K562 (cell line): ENCODE measurements at regions not wholly inside any gene's neighbourhood (a gene's known extent, or its start where the extent isn't known, plus 50 kb on each side); places are given as distances from the start of the nearest gene placed in this dataset.

Experiments used
- ATAC-seq: fragments of 200-7000 bp; cut with Tn5 transposase; 3 replicates; pipeline ENCODE4 v1.9.1; 2020; ENCODE audit warnings: moderate library complexity
- BruUV-seq: library from RNA; stranded (reverse); fragments of 400-500 nt; replicated peaks from 2 replicates; lab custom pipeline; 2021; lab: Mats Ljungman, UMichigan
- CTCF ChIA-PET: fragments of 300-600 bp; formaldehyde crosslinking; extraction: SDS; loops from one replicate; lab custom pipeline; 2021; ENCODE audit warnings: low intra/inter-chr PET ratio; lab: Yijun Ruan, JAX
- POLR2A ChIA-PET: fragments of 300-600, 350-650 bp; sonication (Branson Sonifier 250); formaldehyde crosslinking; extraction: SDS; loops from one replicate; lab custom pipeline; 2021; ENCODE audit warnings: antibody characterized with exemption, inconsistent platforms; lab: Yijun Ruan, JAX
- DNase-seq, 4 experiments: peaks; one replicate each; pipeline versions ENCODE4 v3.0.0 to v3.0.0-alpha.2; 2011 to 2018; ENCODE audit warnings: low spot score in 3 of 4, mixed read lengths in 3 of 4; ENCODE audit errors: extremely low read depth in 1 of 4
- FAIRE-seq: peaks from 2 replicates; lab custom pipeline; 2011; peaks lifted over from hg19 to GRCh38; lab: Jason Lieb, UNC
- H2AFZ ChIP-seq: 2 replicates; pipeline ENCODE4 v1.6.0; 2011; ENCODE audit warnings: low read depth, low read length, control low read depth, inconsistent platforms
- H3K27ac ChIP-seq: fragments of 200-600 bp; 3 replicates; pipeline ENCODE4 v1.8.0; 2011; ENCODE audit warnings: low read depth, mild to moderate bottlenecking, control low read depth, inconsistent platforms, low read length, moderate library complexity, mixed read lengths; ENCODE audit errors: extremely low read depth
- H3K27me3 ChIP-seq, 2 experiments: fragments of 300-600 bp in 1 of 2; 2 replicates in 1 of 2; 3 replicates in 1 of 2; pipeline versions ENCODE4 v1.6.0 to v1.8.0; 2011; ENCODE audit warnings: inconsistent platforms in 2 of 2, low read length in 2 of 2, mild to moderate bottlenecking in 1 of 2, mixed read lengths in 1 of 2, moderate library complexity in 1 of 2; ENCODE audit not compliant: control insufficient read depth in 2 of 2, insufficient read depth in 2 of 2
- H3K36me3 ChIP-seq: fragments of 300-600 bp; 3 replicates; pipeline ENCODE4 v1.8.0; 2011; ENCODE audit warnings: mild to moderate bottlenecking, low read length, inconsistent platforms; ENCODE audit not compliant: control insufficient read depth, insufficient read depth
- H3K4me1 ChIP-seq, 2 experiments: fragments of 200-600 bp in 1 of 2; replicated peaks in 1 of 2; 2 replicates in 1 of 2; 3 replicates in 1 of 2; pipeline versions ENCODE4 v1.5.1 to v1.8.0; 2011; ENCODE audit warnings: inconsistent platforms in 2 of 2, low read length in 2 of 2, mild to moderate bottlenecking in 1 of 2, mixed read lengths in 1 of 2, moderate library complexity in 1 of 2; ENCODE audit not compliant: control insufficient read depth in 2 of 2, insufficient read depth in 2 of 2
- H3K4me2 ChIP-seq: 2 replicates; pipeline ENCODE4 v1.6.1; 2011; ENCODE audit warnings: low read length, control low read depth, inconsistent platforms, mixed read lengths; ENCODE audit not compliant: insufficient read depth
- H3K4me3 ChIP-seq: fragments of 200-600 bp; sonication (generic), shearing (Covaris generic); 2 replicates; pipeline ENCODE4 v1.5.1; 2016; ENCODE audit warnings: control low read depth, inconsistent platforms
- H3K79me2 ChIP-seq: fragments of 200-600 bp; 3 replicates; pipeline ENCODE4 v1.8.0; 2011; ENCODE audit warnings: low read length, inconsistent platforms; ENCODE audit not compliant: control insufficient read depth, insufficient read depth
- H3K9ac ChIP-seq, 2 experiments: 2 replicates each; pipeline versions ENCODE4 v1.6.0 to v1.6.1; 2011; ENCODE audit warnings: low read depth in 2 of 2, low read length in 2 of 2, control low read depth in 1 of 2, inconsistent platforms in 1 of 2, mild to moderate bottlenecking in 1 of 2, mixed read lengths in 1 of 2; ENCODE audit not compliant: insufficient read depth in 1 of 2
- H3K9me1 ChIP-seq: one replicate; pipeline ENCODE4 v1.6.0; 2011; ENCODE audit warnings: inconsistent platforms, mild to moderate bottlenecking, low read length, moderate library complexity; ENCODE audit not compliant: control insufficient read depth, insufficient read depth
- H3K9me3 ChIP-seq: replicated peaks from 2 replicates; pipeline ENCODE4 v1.5.1; 2011; ENCODE audit warnings: low read depth, low read length, inconsistent platforms; ENCODE audit not compliant: control insufficient read depth, insufficient read depth
- H4K20me1 ChIP-seq: replicated peaks from 2 replicates; pipeline ENCODE4 v1.6.1; 2011; ENCODE audit warnings: low read length, inconsistent platforms, mixed read lengths; ENCODE audit not compliant: control insufficient read depth, insufficient read depth
- CTBP1 ChIP-seq: fragments of 450-650 bp; IDR thresholded peaks from 2 replicates; pipeline ENCODE4 v1.6.1; 2016; ENCODE audit warnings: borderline replicate concordance
- HOXB6 ChIP-seq: fragments of 250-450 bp; sonication (Bioruptor Pico); IDR thresholded peaks from 2 replicates; pipeline ENCODE4 v1.5.1; 2022; ENCODE audit warnings: mild to moderate bottlenecking, borderline replicate concordance
- LEF1 ChIP-seq: fragments of 450-650 bp; IDR thresholded peaks from 2 replicates; pipeline ENCODE4 v1.6.1; 2016; ENCODE audit warnings: mild to moderate bottlenecking
- POLR2AphosphoS5 ChIP-seq: IDR thresholded peaks from 2 replicates; pipeline ENCODE4 v1.6.1; 2011; ENCODE audit warnings: mild to moderate bottlenecking, low read depth, low read length, moderate library complexity; ENCODE audit not compliant: control insufficient read depth, insufficient read depth
- RCOR1 ChIP-seq, 2 experiments: IDR thresholded peaks; 2 replicates each; pipeline ENCODE4 v1.6.1; 2012; ENCODE audit warnings: low read depth in 2 of 2, low read length in 2 of 2, borderline replicate concordance in 1 of 2, improper control_type of control experiment in 1 of 2
- SMAD2 ChIP-seq: fragments of 150-350 bp; IDR thresholded peaks from 2 replicates; pipeline ENCODE4 v1.6.1; 2014; ENCODE audit warnings: low read depth, mild to moderate bottlenecking, low read length
- SNAPC5 ChIP-seq: fragments of 250-450 bp; sonication (Bioruptor Pico); IDR thresholded peaks from 2 replicates; pipeline ENCODE4 v1.8.0; 2021; ENCODE audit warnings: moderate library complexity, mild to moderate bottlenecking, inconsistent platforms
- ZKSCAN3 ChIP-seq: fragments of 250-450 bp; sonication (Bioruptor Pico); IDR thresholded peaks from 2 replicates; pipeline ENCODE4 v1.4.0; 2020
- ZNF121 ChIP-seq: sonication (generic); formaldehyde crosslinking; conservative IDR thresholded peaks from 2 replicates; pipeline ENCODE4 v1.8.0; 2022; ENCODE audit warnings: missing genetic modification reagents
- ZNF232 ChIP-seq: sonication (generic); formaldehyde crosslinking; IDR thresholded peaks from 2 replicates; pipeline ENCODE4 v1.8.0; 2022; ENCODE audit warnings: mild to moderate bottlenecking, missing genetic modification reagents
- WGBS: fragments of 100-300 bp; shearing (Covaris generic); methylation state at CpG from one replicate; pipeline ENCODE4 v1.1.6; 2016; ENCODE audit warnings: low coverage, mixed read lengths; ENCODE audit not compliant: insufficient coverage; ENCODE audit errors: missing lambda C conversion rate; 5-methylcytosine and 5-hydroxymethylcytosine counted together
- in situ Hi-C: fragments of 300-500 bp; cut with MboI; formaldehyde crosslinking; loops from 4 replicates; pipeline ENCODE4 v1.15.0; 2018; ENCODE audit warnings: inconsistent platforms, mixed read lengths
- intact Hi-C: fragments of 100-400 bp; cut with micrococcal nuclease; formaldehyde crosslinking; loops from 2 replicates; pipeline ENCODE4 v1.14.2; 2022
- TF ChIP-seq, protein P1 (sequence below), 2 experiments: fragments of 150-350 bp in 1 of 2; IDR thresholded peaks; 2 replicates each; pipeline ENCODE4 v1.6.1; 2012 to 2016; ENCODE audit warnings: low read depth in 2 of 2, low read length in 2 of 2, mild to moderate bottlenecking in 1 of 2, moderate library complexity in 1 of 2
- TF ChIP-seq, protein P2 (sequence below): sonication (generic); IDR thresholded peaks from 2 replicates; pipeline ENCODE4 v1.6.1; 2016

DNA sequence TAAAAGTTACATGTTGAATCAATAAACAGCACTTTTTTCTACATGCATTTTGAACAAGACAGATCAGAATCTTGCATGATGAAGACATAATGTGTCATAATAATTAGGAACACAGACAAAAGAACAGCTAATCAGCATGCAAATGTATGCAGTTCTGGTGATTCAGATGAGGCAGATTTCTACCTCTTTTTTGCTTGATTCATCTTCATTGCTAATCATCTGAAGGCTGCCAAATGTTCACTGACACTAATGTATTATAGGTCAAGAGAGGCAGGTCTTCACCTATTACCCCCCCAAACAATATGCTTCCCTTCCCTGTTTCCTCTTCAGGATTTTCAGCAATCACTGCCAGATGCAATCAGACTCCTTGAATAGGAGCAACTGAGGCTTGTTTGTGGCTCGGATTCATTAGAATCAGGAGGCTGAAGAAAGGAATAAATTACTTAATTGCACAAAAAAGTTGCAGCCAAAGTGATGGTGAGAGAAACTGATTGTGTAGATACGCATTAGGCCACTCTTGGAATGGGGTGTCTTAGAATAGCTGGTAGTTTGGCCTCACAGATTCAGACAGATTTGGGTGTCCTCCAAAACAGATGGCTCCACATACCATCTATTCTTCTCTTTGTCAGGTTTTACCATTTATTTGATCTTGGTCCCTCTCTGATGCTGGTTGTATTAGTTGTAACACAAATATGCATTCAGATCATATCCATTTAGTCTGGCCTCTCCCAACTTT is 275.4 kb downstream of the RPS6KC1 start:
- Histone ChIP-seq H3K9me3 (no peaks in the 10 kb centered on the region), H4K20me1 (no peaks in the 10 kb centered on the region), H2AFZ (no peak overlapping the region), H3K9me1 (no peaks in the 10 kb centered on the region), H3K79me2 (no peaks in the 10 kb centered on the region), H3K4me2 (no peak overlapping the region), H3K9ac (no peak overlapping the region), H3K27ac (no peak overlapping the region), H3K4me1 (no peaks in the 10 kb centered on the region; a peak in 1 of 5 replicates), H3K27me3 (peaks cover 10 to 24% of the 10 kb centered on the region in 2 experiments), H3K4me3 (no peak overlapping the region), H3K36me3 (no peaks in the 10 kb centered on the region)
- CTCF ChIA-PET: no interaction called here
- no peak for FAIRE-seq
- in situ Hi-C loops: no loop called here
- no TSS peak for BruUV-seq
- POLR2A ChIA-PET: no interaction called here
- DNase-seq: no peak
- TF ChIP-seq POLR2AphosphoS5 (no peak), CTBP1 (no peak), ZNF232 (no peak), RCOR1 (IDR thresholded peaks at IDR 0.05; ENCODE audit: borderline replicate concordance in 1 of 2, low read depth in 2 of 2, low read length in 2 of 2) (no peak), LEF1 (no peak), HOXB6 (CRISPR knock-in tag) (no peak), SNAPC5 (CRISPR knock-in tag) (no peak), SMAD2 (no peak), ZNF121 (no peak), ZKSCAN3 (CRISPR knock-in tag) (no peak)
- TF ChIP-seq, protein P1, sequence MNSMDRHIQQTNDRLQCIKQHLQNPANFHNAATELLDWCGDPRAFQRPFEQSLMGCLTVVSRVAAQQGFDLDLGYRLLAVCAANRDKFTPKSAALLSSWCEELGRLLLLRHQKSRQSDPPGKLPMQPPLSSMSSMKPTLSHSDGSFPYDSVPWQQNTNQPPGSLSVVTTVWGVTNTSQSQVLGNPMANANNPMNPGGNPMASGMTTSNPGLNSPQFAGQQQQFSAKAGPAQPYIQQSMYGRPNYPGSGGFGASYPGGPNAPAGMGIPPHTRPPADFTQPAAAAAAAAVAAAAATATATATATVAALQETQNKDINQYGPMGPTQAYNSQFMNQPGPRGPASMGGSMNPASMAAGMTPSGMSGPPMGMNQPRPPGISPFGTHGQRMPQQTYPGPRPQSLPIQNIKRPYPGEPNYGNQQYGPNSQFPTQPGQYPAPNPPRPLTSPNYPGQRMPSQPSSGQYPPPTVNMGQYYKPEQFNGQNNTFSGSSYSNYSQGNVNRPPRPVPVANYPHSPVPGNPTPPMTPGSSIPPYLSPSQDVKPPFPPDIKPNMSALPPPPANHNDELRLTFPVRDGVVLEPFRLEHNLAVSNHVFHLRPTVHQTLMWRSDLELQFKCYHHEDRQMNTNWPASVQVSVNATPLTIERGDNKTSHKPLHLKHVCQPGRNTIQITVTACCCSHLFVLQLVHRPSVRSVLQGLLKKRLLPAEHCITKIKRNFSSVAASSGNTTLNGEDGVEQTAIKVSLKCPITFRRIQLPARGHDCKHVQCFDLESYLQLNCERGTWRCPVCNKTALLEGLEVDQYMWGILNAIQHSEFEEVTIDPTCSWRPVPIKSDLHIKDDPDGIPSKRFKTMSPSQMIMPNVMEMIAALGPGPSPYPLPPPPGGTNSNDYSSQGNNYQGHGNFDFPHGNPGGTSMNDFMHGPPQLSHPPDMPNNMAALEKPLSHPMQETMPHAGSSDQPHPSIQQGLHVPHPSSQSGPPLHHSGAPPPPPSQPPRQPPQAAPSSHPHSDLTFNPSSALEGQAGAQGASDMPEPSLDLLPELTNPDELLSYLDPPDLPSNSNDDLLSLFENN (IDR thresholded peaks at IDR 0.05; ENCODE audit: low read depth in 2 of 2, low read length in 2 of 2): no peak
- TF ChIP-seq, protein P2, sequence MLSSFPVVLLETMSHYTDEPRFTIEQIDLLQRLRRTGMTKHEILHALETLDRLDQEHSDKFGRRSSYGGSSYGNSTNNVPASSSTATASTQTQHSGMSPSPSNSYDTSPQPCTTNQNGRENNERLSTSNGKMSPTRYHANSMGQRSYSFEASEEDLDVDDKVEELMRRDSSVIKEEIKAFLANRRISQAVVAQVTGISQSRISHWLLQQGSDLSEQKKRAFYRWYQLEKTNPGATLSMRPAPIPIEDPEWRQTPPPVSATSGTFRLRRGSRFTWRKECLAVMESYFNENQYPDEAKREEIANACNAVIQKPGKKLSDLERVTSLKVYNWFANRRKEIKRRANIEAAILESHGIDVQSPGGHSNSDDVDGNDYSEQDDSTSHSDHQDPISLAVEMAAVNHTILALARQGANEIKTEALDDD: no peak
- intact Hi-C loops: no loop called here
- WGBS: 18% methylated on average over 2 of the region's 2 CpGs
- no peak for ATAC-seq
